Keratinocyte (primary cell): ENCODE measurements at regions not wholly inside any gene's neighbourhood (a gene's known extent, or its start where the extent isn't known, plus 50 kb on each side); places are given as distances from the start of the nearest gene placed in this dataset.

Experiments
- DNase-seq: peaks from one replicate; pipeline ENCODE4 v3.0.0-alpha.2; 2011; ENCODE audit warnings: low read depth, missing footprints, low spot score
- FAIRE-seq: peaks from 2 replicates; lab custom pipeline; 2011; peaks lifted over from hg19 to GRCh38; lab: Jason Lieb, UNC
- H2AFZ ChIP-seq: 2 replicates; pipeline ENCODE4 v1.6.0; 2012; ENCODE audit warnings: low read length, control low read depth, inconsistent platforms; ENCODE audit not compliant: control insufficient read depth
- H3K27ac ChIP-seq: 2 replicates; pipeline ENCODE4 v1.5.1; 2011; ENCODE audit warnings: low read length; ENCODE audit not compliant: control insufficient read depth, insufficient read depth
- H3K27me3 ChIP-seq: 3 replicates; pipeline ENCODE4 v1.6.0; 2011; ENCODE audit warnings: low read length; ENCODE audit not compliant: control insufficient read depth, insufficient read depth; ENCODE audit errors: extremely low read depth
- H3K36me3 ChIP-seq, 2 experiments: 2 replicates in 1 of 2; 3 replicates in 1 of 2; pipeline ENCODE4 v1.5.1; 2011; ENCODE audit warnings: low read length in 2 of 2, mild to moderate bottlenecking in 1 of 2; ENCODE audit not compliant: control insufficient read depth in 2 of 2, insufficient read depth in 2 of 2; ENCODE audit errors: extremely low read depth in 1 of 2
- H3K4me1 ChIP-seq: 3 replicates; pipeline ENCODE4 v1.5.1; 2011; ENCODE audit warnings: low read length; ENCODE audit not compliant: control insufficient read depth, insufficient read depth; ENCODE audit errors: extremely low read depth
- H3K4me2 ChIP-seq: 3 replicates; pipeline ENCODE4 v1.6.0; 2011; ENCODE audit warnings: low read depth, low read length; ENCODE audit not compliant: control insufficient read depth, insufficient read depth; ENCODE audit errors: extremely low read depth
- H3K4me3 ChIP-seq, 3 experiments: fragments of 200-600 bp in 1 of 3; sonication (generic) in 1 of 3; 2 replicates in 2 of 3; 3 replicates in 1 of 3; pipeline ENCODE4 v1.5.1; 2011 to 2016; ENCODE audit warnings: low read length in 3 of 3, mild to moderate bottlenecking in 3 of 3, control low read depth in 2 of 3, inconsistent platforms in 1 of 3, low read depth in 1 of 3, mixed read lengths in 1 of 3, mixed run types in 1 of 3, moderate library complexity in 1 of 3; ENCODE audit not compliant: control insufficient read depth in 2 of 3, insufficient read depth in 2 of 3; ENCODE audit errors: extremely low read depth in 1 of 3
- H3K79me2 ChIP-seq: 2 replicates; pipeline ENCODE4 v1.6.0; 2012; ENCODE audit warnings: low read length; ENCODE audit not compliant: control insufficient read depth, insufficient read depth
- H3K9ac ChIP-seq: 3 replicates; pipeline ENCODE4 v1.6.0; 2011; ENCODE audit warnings: low read length; ENCODE audit not compliant: control insufficient read depth, insufficient read depth; ENCODE audit errors: extremely low read depth
- H3K9me1 ChIP-seq: 3 replicates; pipeline ENCODE4 v1.6.0; 2011; ENCODE audit warnings: low read length; ENCODE audit not compliant: control insufficient read depth, insufficient read depth; ENCODE audit errors: extremely low read depth
- H3K9me3 ChIP-seq: 2 replicates; pipeline ENCODE4 v1.5.1; 2012; ENCODE audit warnings: low read depth, low read length; ENCODE audit not compliant: control insufficient read depth
- H4K20me1 ChIP-seq: 3 replicates; pipeline ENCODE4 v1.6.0; 2011; ENCODE audit warnings: low read length; ENCODE audit not compliant: control insufficient read depth, insufficient read depth; ENCODE audit errors: extremely low read depth
- EZH2 ChIP-seq: IDR thresholded peaks from one replicate; pipeline ENCODE4 v1.6.1; 2012; ENCODE audit warnings: inconsistent platforms, mild to moderate bottlenecking, low read length, moderate library complexity
- dilution Hi-C: fragments of 300-500 bp; cut with MboI; formaldehyde crosslinking; loops from one replicate; pipeline ENCODE4 v1.7.0; 2020; ENCODE audit warnings: low sequenced_read_pairs; ENCODE audit not compliant: extremely low pct_ligation_motif_present
- TF ChIP-seq, protein P1 (sequence below), 3 experiments: IDR thresholded peaks in 1 of 3; conservative IDR thresholded peaks in 1 of 3; optimal IDR thresholded peaks in 1 of 3; 2 replicates in 2 of 3; 3 replicates in 1 of 3; pipeline versions ENCODE3 to v1.5.1; 2011; ENCODE audit warnings: low read length in 3 of 3, mild to moderate bottlenecking in 3 of 3, moderate library complexity in 2 of 3, control low read depth in 1 of 3, inconsistent platforms in 1 of 3; ENCODE audit not compliant: insufficient read depth in 2 of 3; ENCODE audit errors: extremely low read depth in 1 of 3

DNA sequence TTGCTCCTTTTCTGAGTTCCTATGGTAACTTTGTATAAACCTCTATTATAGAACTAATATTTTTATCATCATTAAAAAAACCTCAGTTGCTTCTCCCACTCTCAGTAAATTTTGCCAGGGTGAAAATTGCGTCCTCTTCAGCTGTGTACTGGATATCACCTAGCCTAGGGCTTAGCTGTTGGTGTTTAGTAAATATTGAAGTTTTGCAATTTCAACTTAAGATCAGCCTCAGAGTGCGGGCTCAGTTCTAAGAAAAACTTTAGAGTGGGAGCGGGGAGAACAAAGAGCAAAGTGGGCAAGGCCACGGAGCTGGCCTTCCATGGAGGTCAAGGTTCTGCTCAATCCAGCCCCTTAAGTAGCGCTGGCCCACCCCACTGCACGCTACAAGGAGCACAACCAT is 488.3 kb upstream of the SPRED2 start:
- H3K4me1 ChIP-seq, result no peaks in the 10 kb centered on the region
- H4K20me1 ChIP-seq, result no peaks in the 10 kb centered on the region
- FAIRE-seq (no peak), DNase-seq (no peak)
- H3K4me2 ChIP-seq, result no peak overlapping the region
- H2AFZ ChIP-seq, result no peak overlapping the region
- TF ChIP-seq EZH2, result no peak
- TF ChIP-seq, protein P1, sequence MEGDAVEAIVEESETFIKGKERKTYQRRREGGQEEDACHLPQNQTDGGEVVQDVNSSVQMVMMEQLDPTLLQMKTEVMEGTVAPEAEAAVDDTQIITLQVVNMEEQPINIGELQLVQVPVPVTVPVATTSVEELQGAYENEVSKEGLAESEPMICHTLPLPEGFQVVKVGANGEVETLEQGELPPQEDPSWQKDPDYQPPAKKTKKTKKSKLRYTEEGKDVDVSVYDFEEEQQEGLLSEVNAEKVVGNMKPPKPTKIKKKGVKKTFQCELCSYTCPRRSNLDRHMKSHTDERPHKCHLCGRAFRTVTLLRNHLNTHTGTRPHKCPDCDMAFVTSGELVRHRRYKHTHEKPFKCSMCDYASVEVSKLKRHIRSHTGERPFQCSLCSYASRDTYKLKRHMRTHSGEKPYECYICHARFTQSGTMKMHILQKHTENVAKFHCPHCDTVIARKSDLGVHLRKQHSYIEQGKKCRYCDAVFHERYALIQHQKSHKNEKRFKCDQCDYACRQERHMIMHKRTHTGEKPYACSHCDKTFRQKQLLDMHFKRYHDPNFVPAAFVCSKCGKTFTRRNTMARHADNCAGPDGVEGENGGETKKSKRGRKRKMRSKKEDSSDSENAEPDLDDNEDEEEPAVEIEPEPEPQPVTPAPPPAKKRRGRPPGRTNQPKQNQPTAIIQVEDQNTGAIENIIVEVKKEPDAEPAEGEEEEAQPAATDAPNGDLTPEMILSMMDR (optimal IDR thresholded peaks at IDR 0.05 in 1 of 3, IDR thresholded peaks at IDR 0.05 in 1 of 3, conservative IDR thresholded peaks at IDR 0.05 in 1 of 3; ENCODE audit: extremely low read depth in 1 of 3, insufficient read depth in 2 of 3, low read length in 3 of 3), result no peak
- H3K27me3 ChIP-seq, result peaks cover 3% of the 10 kb centered on the region
- dilution Hi-C loops, result no loop called here
- H3K9me1 ChIP-seq, result no peaks in the 10 kb centered on the region
- H3K27ac ChIP-seq, result no peak overlapping the region
- no peaks in the 10 kb centered on the region for H3K36me3 ChIP-seq
- H3K9me3 ChIP-seq, result no peaks in the 10 kb centered on the region
- H3K4me3 ChIP-seq, result no peak overlapping the region
- H3K79me2 ChIP-seq, result no peaks in the 10 kb centered on the region
- no peak overlapping the region for H3K9ac ChIP-seq

DNA sequence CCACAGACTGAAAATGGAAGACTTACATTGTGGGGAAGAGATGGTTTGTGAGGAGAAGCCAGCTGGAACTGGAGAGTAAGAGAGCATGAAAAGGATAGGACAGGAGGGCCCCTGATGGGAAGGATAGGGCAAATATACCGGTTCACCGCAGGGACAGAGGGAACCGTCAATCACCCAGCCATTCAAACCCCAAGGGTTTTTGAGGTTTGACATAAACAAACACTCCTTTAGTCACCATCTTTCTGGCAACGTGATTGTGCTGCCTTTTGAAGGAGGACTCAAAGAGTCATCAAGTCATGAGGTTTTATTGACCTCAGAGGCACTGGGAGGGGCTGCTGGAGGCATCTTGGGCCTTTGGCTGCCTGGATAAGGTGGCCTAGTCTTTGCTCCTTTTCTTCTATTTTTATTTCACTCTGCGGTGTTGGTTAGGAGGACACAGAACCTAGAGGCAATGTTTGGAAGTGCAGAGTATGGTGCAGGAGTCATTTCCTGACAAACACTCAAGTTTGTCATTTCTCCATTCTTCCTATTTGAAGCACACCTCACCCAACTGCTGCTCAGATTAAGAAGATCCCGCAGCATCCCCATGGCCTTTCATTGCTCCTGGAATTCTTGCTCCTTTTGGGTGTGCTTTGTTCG is 487.3 kb upstream of the SPRED2 start:
- Histone ChIP-seq H4K20me1 (no peaks in the 10 kb centered on the region), H3K4me3 (no peak overlapping the region), H3K27ac (no peak overlapping the region), H3K9me1 (no peaks in the 10 kb centered on the region), H3K27me3 (peaks cover 3% of the 10 kb centered on the region), H3K9ac (no peak overlapping the region), H3K4me1 (no peaks in the 10 kb centered on the region), H3K9me3 (no peaks in the 10 kb centered on the region), H2AFZ (no peak overlapping the region), H3K4me2 (no peak overlapping the region), H3K79me2 (no peaks in the 10 kb centered on the region), H3K36me3 (no peaks in the 10 kb centered on the region)
- dilution Hi-C loops, result no loop called here
- FAIRE-seq (no peak), DNase-seq (no peak)
- TF ChIP-seq, protein P1 (optimal IDR thresholded peaks at IDR 0.05 in 1 of 3, IDR thresholded peaks at IDR 0.05 in 1 of 3, conservative IDR thresholded peaks at IDR 0.05 in 1 of 3; ENCODE audit: extremely low read depth in 1 of 3, insufficient read depth in 2 of 3, low read length in 3 of 3), result no peak
- no peak for TF ChIP-seq EZH2
